ENCODE measurements at regions not wholly inside any gene's neighbourhood (a gene's known extent, or its start where the extent isn't known, plus 50 kb on each side); places are given as distances from the start of the nearest gene placed in this dataset.

- Histone ChIP-seq H3K9me2 (no peaks in the 10 kb centered on the region), H3K27ac (ENCODE audit: low read depth in 2 of 2, low read length in 1 of 2) (no peak overlapping the region), H3K9me3 (no peaks in the 10 kb centered on the region), H2AFZ (ENCODE audit: low read depth) (no peak overlapping the region), H4K20me1 (ENCODE audit: insufficient read depth) (no peaks in the 10 kb centered on the region), H3K27me3 (ENCODE audit: insufficient read depth) (no peaks in the 10 kb centered on the region), H3K79me2 (ENCODE audit: insufficient read depth) (no peaks in the 10 kb centered on the region), H3K4me2 (no peak overlapping the region), H3F3A (replicated peaks; ENCODE audit: insufficient read depth) (no peaks in the 10 kb centered on the region), H3K9ac (no peak overlapping the region), H3K4me3 (ENCODE audit: low read depth in 2 of 2, low read length in 1 of 2) (no peak overlapping the region), H3K36me3 (replicated peaks in 1 of 2; ENCODE audit: control insufficient read depth in 1 of 2, insufficient read depth in 2 of 2, low read length in 1 of 2) (no peaks in the 10 kb centered on the region), H3K4me1 (ENCODE audit: control insufficient read depth in 1 of 2, insufficient read depth in 2 of 2, low read depth in 1 of 2, low read length in 1 of 2) (no peaks in the 10 kb centered on the region)
- ChIA-PET POLR2A (no interaction called here), CTCF (no interaction called here)
- no peak for TF ChIP-seq USF1 (IDR thresholded peaks at IDR 0.05; ENCODE audit: borderline replicate concordance, low read depth)
- no peak for TF ChIP-seq ELF1 (IDR thresholded peaks at IDR 0.05)
- TF ChIP-seq TCF12 (IDR thresholded peaks at IDR 0.05), result no peak
- 0% methylated on average over 1 of the region's 1 CpG for WGBS (ENCODE audit: low lambda C conversion rate)
- no peak for DNase-seq
Measured at GRCh38 chr1:164051782-164052181, 507.2 kb upstream of the PBX1 start.

GRCh38 chr1:164054331-164054730, 504.7 kb upstream of the PBX1 start:
- CTCF ChIA-PET, result interaction anchor here (1.2 kb wide), 1 partner anchor 733 kb away, joined by 3 read pairs; no protein-coding TSS in a partner anchor
- no peak overlapping the region for H2AFZ ChIP-seq (ENCODE audit: low read depth)
- H3K79me2 ChIP-seq (ENCODE audit: insufficient read depth), result no peaks in the 10 kb centered on the region
- H3K9ac ChIP-seq, result no peak overlapping the region
- WGBS (ENCODE audit: low lambda C conversion rate), result 29% methylated on average over 4 of the region's 4 CpGs
- H3K27ac ChIP-seq (ENCODE audit: low read depth in 2 of 2, low read length in 1 of 2), result no peak overlapping the region
- no peaks in the 10 kb centered on the region for H3K9me2 ChIP-seq
- no peak for TF ChIP-seq FOSL2 (IDR thresholded peaks at IDR 0.05; ENCODE audit: borderline replicate concordance, low read depth)
- no peaks in the 10 kb centered on the region for H3F3A ChIP-seq (replicated peaks; ENCODE audit: insufficient read depth)
- no peaks in the 10 kb centered on the region for H3K4me1 ChIP-seq (ENCODE audit: control insufficient read depth in 1 of 2, insufficient read depth in 2 of 2, low read depth in 1 of 2, low read length in 1 of 2)
- H3K4me3 ChIP-seq (ENCODE audit: low read depth in 2 of 2, low read length in 1 of 2), result no peak overlapping the region
- H3K27me3 ChIP-seq (ENCODE audit: insufficient read depth), result no peaks in the 10 kb centered on the region
- POLR2A ChIA-PET, result no interaction called here
- H3K9me3 ChIP-seq, result no peaks in the 10 kb centered on the region
- no peak for DNase-seq
- H4K20me1 ChIP-seq (ENCODE audit: insufficient read depth), result no peaks in the 10 kb centered on the region
- no peaks in the 10 kb centered on the region for H3K36me3 ChIP-seq (replicated peaks in 1 of 2; ENCODE audit: control insufficient read depth in 1 of 2, insufficient read depth in 2 of 2, low read length in 1 of 2)
- H3K4me2 ChIP-seq, result no peak overlapping the region

- no peaks in the 10 kb centered on the region for H3K36me3 ChIP-seq (replicated peaks in 1 of 2; ENCODE audit: control insufficient read depth in 1 of 2, insufficient read depth in 2 of 2, low read length in 1 of 2)
- H3K9me3 ChIP-seq, result no peaks in the 10 kb centered on the region
- no peak overlapping the region for H3K4me2 ChIP-seq
- H3K27me3 ChIP-seq (ENCODE audit: insufficient read depth), result no peaks in the 10 kb centered on the region
- H4K20me1 ChIP-seq (ENCODE audit: insufficient read depth), result no peaks in the 10 kb centered on the region
- H3K4me3 ChIP-seq (ENCODE audit: low read depth in 2 of 2, low read length in 1 of 2), result no peak overlapping the region
- H3K9ac ChIP-seq, result no peak overlapping the region
- no peak for TF ChIP-seq NRF1 (IDR thresholded peaks at IDR 0.05; ENCODE audit: low read depth, low read length)
- TF ChIP-seq PBX3 (IDR thresholded peaks at IDR 0.05), result no peak
- no peak for TF ChIP-seq RXRA (IDR thresholded peaks at IDR 0.05; ENCODE audit: borderline replicate concordance, low read depth)
- no peak for TF ChIP-seq ELF1 (IDR thresholded peaks at IDR 0.05)
- no peak for TF ChIP-seq TEAD4 (IDR thresholded peaks at IDR 0.05; ENCODE audit: borderline replicate concordance, insufficient read depth)
- no peak for TF ChIP-seq RFX5 (IDR thresholded peaks at IDR 0.05; ENCODE audit: low read length)
- no peak for TF ChIP-seq POLR2AphosphoS5 (IDR thresholded peaks at IDR 0.05; ENCODE audit: low read depth, low read length)
- TF ChIP-seq SIN3A (IDR thresholded peaks at IDR 0.05; ENCODE audit: borderline replicate concordance, low read depth, low read length), result no peak
- TF ChIP-seq ZBTB33 (IDR thresholded peaks at IDR 0.05; ENCODE audit: borderline replicate concordance, low read depth), result no peak
- TF ChIP-seq RCOR1 (IDR thresholded peaks at IDR 0.05; ENCODE audit: low read length), result no peak
- no peak for TF ChIP-seq TCF12 (IDR thresholded peaks at IDR 0.05)
- TF ChIP-seq MEF2A (IDR thresholded peaks at IDR 0.05; ENCODE audit: borderline replicate concordance, low read depth), result no peak
- TF ChIP-seq CTCF (IDR thresholded peaks at IDR 0.05), result no peak
- TF ChIP-seq GATA2 (CRISPR knock-in tag; IDR thresholded peaks at IDR 0.05), result no peak
- no peak for TF ChIP-seq FOSL2 (IDR thresholded peaks at IDR 0.05; ENCODE audit: borderline replicate concordance, low read depth)
- H3K79me2 ChIP-seq (ENCODE audit: insufficient read depth), result no peaks in the 10 kb centered on the region
- no peaks in the 10 kb centered on the region for H3F3A ChIP-seq (replicated peaks; ENCODE audit: insufficient read depth)
- no peak overlapping the region for H2AFZ ChIP-seq (ENCODE audit: low read depth)
- ChIA-PET POLR2A (no interaction called here), CTCF (no interaction called here)
- no peak for DNase-seq
- H3K27ac ChIP-seq (ENCODE audit: low read depth in 2 of 2, low read length in 1 of 2), result no peak overlapping the region
- no peaks in the 10 kb centered on the region for H3K4me1 ChIP-seq (ENCODE audit: control insufficient read depth in 1 of 2, insufficient read depth in 2 of 2, low read depth in 1 of 2, low read length in 1 of 2)
- H3K9me2 ChIP-seq, result no peaks in the 10 kb centered on the region
- 2% methylated on average over 4 of the region's 4 CpGs for WGBS (ENCODE audit: low lambda C conversion rate)
Measured at GRCh38 chr1:164058198-164058597, 500.8 kb upstream of the PBX1 start.

Data from SK-N-SH (cell line).